Stimulated activated CD4-positive, alpha-beta T cell treated with anti-CD3 and anti-CD28 coated beads, TNF-alpha, amount 100 ng/mL, for 1 hour (primary cell): ENCODE measurements at regions not wholly inside any gene's neighbourhood (a gene's known extent, or its start where the extent isn't known, plus 50 kb on each side); places are given as distances from the start of the nearest gene placed in this dataset.

ENCODE experiments used
- DNase-seq, 3 donors: peaks; one replicate each; pipeline ENCODE4 v3.0.0-alpha.2; 2020; ENCODE audit warnings: low read depth in 3 of 3, low spot score in 1 of 3

DNA sequence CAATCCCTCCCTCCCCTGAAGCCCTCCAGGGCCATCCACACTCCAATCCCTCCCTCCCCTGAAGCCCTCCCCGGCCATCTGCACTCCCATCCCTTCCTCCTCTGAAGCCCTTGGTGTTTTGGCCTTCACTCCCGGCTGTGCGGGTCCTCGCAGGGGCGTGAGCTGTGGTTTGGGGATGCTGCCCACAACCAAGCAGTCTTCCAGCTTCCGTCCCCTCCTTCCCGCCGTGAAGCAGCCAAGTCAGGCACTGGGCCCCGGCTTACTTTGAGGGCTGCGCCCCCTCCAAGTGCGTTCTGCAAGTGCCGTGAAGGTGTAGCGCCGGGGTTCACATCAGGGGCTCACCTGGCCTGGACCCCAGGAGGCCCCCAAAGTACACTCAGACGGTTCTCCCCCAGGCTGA, 335.9 kb downstream of the BRD1 start:
- no peak for DNase-seq

- no peak for DNase-seq
These were observed 336.4 kb downstream of the BRD1 start for GRCh38 chr22:49491221-49491635.

GRCh38 chr22:49490692-49491091, 337.0 kb downstream of the BRD1 start:
- no peak for DNase-seq

DNA sequence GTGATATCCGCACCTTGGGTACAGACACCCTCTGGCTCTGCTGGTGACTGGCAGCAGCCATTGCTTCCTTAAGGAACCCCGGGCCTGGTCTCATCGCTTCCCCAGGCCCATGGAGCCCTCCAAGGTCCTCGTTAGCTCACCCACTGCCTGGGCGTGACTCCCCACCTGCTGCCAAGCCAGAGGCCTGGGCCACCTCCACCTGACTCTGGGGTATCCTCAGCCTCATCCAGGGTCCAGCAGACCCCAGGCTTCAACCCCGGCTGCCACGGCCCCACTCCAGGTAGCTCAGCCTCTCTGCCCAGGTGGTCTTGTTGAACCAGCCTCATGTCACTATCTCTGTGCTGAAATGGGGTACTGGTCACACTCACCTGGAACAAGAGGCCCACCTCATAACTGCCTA, 337.9 kb downstream of the BRD1 start:
- no peak for DNase-seq

GRCh38 chr22:49488943-49489342, 338.7 kb downstream of the BRD1 start:
- DNase-seq, result no peak

DNA sequence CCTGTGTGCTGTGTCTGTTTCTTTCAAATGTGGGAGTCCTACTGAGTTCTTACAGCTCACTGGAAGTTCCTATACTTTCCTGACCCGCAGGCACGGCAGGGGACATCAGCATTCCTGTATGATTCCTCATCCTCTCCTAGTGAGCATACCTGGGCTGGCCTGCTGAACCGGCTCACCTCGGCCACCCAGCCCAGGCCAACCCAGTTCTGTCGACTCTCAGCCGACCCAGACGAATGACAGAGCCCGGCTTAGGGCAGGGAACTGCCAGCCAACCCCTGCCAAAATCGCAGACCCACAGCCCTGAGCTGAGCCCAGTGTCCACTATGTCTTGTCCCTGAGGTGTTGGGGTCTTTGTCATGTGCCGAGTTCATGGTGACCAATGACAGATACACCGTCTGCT, 339.7 kb downstream of the BRD1 start:
- no peak for DNase-seq

DNA sequence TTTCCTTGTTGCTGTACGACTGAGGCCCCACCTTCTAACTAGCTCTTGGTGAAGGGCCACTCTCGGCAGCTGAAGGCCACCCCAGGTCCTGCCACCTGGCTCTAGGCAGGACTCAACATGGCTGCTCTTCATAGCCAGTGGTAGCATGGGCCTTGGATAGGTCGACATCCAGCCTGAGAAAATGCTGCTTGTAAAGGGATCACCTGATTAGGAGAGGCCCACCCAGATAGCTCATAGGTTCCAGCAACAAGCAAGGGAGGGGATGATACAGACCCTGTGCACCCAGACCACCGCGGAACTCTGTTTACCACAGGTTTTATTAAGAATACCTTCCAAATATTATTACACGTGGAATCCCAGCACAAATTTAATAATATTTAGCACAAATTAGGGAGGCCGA, 341.4 kb downstream of the BRD1 start:
- DNase-seq, result no peak

GRCh38 chr22:49483946-49484345, 343.7 kb downstream of the BRD1 start:
- no peak for DNase-seq

DNA sequence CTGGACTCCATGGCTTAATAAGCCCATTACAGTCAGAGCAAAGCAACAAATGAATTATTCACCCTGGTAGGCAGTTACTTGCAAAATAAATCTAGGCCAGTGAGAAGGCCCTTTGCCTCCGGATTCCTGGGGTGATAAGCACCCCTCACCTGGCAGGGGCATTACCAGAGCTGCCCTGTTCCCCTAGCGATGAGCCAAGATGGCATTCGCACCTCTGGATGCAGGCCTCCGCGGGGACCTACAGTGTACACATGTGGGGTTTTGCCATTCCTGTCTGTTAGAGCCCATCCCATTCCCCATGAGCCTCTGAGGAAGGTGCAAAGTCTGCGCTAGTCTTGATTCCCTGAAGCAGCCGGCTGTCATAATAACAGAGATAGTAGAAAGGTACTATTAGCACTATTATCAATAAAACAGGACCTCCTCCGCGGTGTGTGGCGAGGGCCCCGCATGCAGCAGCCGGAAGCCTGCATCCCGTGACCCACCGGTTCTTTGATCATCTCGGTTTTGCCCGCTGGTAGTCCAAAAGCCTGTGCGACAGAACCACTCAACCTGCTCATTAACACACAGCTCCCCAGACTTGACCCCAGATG, 344.3 kb downstream of the BRD1 start:
- DNase-seq, result no peak

DNA sequence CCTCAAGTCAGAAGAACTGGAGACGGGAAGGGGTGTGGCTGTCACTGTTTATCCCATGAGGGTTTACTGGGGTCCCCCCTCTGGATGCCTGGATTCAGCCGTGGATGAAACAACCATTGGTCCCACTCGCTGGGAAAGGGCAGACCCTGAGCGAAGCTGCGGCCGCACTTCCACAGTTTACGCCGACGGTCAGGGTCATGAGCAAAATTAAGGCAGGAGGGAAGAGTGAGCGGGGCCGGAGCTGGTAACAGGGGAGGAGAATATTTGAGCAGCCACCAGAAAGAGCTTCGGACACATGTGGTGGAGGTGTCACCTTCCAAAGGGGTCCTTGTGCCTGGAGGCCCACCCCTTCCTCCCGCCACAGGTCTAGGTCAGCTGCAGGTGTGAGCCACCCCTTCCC, 344.9 kb downstream of the BRD1 start:
- no peak for DNase-seq

DNA sequence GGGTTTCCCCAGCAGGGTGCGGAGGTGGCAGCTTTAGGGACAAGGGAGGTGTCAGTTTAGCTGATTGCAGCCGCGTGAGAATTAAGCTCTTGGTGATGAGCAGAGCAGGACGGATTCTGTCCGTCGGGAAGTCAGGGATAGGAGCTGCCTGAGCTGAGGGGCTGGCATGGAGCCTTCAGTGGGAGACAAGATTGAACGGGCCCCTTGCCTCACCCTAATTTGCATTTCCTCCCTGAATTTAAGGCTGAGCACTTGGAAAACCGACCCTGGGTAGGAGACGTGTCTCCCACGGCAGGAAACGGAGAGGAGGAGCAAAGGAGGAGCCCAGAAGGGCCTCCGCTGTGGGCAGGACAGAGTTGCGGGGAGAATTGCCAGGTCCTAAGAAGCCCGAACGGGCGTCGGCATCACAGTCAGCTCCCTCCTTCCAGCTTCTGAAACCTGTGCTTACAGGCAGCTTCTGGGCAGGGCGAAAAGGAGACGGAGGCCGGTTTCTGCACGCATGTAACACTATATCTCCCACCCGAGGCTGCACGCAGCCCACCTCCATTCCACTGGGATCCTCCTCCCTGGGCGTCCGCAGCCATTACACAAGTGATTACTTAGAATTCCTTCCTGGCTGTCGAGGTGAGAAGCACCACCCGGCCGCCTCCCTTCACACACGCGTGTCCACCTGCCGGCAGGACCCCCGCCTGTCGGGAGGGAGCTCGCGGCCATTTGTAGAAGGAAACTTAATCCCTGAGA, 345.8 kb downstream of the BRD1 start:
- DNase-seq, result no peak

DNA sequence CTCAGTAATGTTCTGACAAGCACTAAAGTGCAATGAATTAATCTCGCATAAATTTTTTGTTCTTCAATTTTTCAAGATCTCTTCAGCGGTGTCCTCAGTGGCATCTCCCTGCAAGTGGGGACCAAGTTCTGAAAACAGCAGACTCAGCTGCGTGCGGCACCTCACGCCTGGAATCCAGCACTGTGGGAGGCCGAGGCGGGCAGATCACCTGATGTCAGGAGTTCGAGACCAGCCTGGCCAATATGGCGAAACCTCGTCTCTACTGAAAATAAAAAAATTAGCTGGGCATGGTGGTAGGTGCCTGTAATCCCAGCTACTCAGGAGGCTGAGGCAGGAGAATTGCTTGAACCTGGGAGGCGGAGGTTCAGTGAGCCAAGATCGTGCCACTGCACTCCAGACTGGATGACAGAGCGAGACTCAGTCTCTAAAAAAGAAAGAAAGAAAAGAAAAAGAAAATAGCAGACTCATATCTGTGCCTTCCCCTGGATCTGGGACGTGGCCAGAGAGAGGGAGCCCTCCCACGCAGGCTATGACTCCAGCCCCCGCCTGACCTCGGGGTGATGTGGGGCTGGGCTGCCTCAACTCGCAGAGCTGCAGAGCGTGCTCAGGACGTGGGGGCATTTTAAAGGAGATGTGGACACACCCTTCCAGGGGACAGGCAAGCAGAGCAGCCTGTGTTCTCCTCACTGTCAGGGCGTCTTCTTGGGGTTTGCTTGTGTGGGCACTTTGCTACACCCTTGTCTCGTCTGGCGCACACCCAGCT, 346.6 kb downstream of the BRD1 start:
- no peak for DNase-seq

GRCh38 chr22:49480331-49480730, 347.3 kb downstream of the BRD1 start:
- no peak for DNase-seq

DNA sequence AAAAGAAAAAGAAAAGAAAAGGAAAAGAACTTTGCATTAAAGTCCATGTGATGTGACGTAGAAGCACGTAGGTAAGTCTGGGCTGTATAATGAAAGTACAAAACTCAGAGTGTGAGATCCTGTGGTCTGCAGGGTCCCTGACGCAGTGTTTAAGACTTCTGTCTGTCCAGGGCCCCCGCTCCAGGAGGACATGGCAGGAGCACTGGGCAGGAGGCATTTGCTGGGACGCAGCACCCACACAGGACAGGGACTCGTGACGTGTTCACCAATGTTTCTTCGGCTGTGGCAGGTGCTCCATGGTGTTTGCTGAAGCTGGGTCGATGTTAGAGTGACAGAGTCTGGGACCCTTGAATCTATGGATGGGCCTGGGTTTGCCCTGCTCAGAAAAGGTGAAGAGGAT, 348.1 kb downstream of the BRD1 start:
- no peak for DNase-seq

GRCh38 chr22:49476800-49477400, 350.8 kb downstream of the BRD1 start:
- DNase-seq, result no peak

DNA sequence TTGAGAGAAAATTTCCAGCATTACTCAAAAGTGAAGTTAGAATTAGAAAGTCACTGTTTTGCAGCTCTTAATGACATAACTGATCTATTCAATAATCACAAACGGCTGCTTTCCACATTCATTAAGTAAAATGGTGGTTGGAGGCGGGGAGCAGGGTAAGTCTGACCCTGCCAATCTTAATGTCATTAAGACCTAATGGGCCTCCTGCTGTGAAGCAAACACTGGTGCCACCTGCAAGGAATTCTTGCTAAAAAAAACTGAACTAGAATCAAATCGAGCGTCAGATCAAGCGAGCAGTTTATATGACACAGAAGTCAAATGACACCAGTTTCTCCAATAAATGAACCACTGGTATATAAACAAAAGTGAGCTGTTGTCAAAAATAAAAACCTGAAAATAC, 351.5 kb downstream of the BRD1 start:
- DNase-seq, result no peak

DNA sequence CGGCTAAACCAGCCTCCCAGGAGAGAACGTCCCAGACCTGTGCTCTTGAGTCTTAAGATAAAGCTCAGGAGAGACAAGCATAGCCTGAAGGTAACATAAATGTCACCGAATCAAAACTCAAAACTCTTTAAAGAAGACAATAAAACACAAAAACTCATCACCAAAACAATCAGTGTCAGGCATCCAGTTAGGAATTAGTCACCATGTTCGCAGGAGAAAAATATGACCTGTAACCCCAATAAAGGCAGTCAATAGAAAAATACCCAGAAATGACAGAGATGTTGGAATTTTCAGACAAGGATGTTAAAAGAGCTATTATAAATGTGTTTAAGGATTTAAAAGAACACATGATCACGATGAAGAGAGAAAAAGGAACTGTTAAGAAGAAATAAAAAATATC, 352.4 kb downstream of the BRD1 start:
- DNase-seq, result no peak

GRCh38 chr22:49473286-49473685, 354.4 kb downstream of the BRD1 start:
- no peak for DNase-seq

DNA sequence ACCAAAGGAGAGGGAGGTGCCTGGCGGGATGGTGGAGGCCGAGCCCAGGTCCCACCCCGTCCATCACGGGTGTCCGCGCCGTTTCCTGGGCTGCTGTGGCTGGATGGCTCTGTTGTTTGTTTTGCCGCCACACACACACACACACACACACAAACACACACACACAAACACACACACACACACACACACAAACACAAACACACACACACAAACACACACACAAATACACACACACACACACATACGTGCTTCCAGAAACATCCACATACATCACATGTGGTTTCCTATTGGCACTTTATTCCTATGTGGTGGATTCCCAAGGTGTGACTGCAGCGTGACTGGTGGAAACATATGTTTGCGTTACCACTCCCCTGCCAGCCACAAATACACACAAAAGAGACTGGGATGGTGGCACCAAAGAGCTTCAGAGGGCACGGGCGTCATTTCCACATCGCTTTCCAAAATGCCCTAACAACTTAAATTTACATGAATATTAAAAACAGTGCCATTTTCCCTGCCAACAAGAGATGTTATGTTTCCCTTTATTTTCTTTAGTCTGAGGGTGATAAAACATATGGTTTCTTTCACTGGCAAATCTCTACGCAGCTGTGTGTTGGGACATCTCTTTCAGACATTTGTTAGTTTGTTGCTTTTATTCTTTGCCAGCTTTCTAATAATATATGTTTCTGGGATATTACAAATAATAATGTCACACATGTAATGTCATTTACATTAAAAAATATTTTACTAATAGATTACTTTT, 356.8 kb downstream of the BRD1 start:
- no peak for DNase-seq

GRCh38 chr22:49469896-49470740, 357.6 kb downstream of the BRD1 start:
- DNase-seq, result no peak
